Type B pancreatic cell (in vitro differentiated cells): ENCODE measurements at regions not wholly inside any gene's neighbourhood (a gene's known extent, or its start where the extent isn't known, plus 50 kb on each side); places are given as distances from the start of the nearest gene placed in this dataset.

Experiments
- DNase-seq: peaks from one replicate; pipeline ENCODE4 v3.0.0; 2021; ENCODE audit warnings: mixed read lengths; ENCODE audit not compliant: unreplicated experiment; ENCODE audit errors: extremely low spot score
- H3K27ac Mint-ChIP-seq: 2 replicates; pipeline ENCODE4 v1.8.0; 2021; ENCODE audit warnings: mild to moderate bottlenecking, mixed read lengths
- H3K27me3 Mint-ChIP-seq: 2 replicates; pipeline ENCODE4 v1.8.0; 2021; ENCODE audit warnings: mixed read lengths
- H3K36me3 Mint-ChIP-seq: 2 replicates; pipeline ENCODE4 v1.8.0; 2021; ENCODE audit warnings: mixed read lengths
- H3K4me1 Mint-ChIP-seq: one replicate; pipeline ENCODE4 v1.8.0; 2021; ENCODE audit warnings: mixed read lengths; ENCODE audit not compliant: unreplicated experiment
- H3K4me3 Mint-ChIP-seq: 2 replicates; pipeline ENCODE4 v1.8.0; 2021; ENCODE audit warnings: mild to moderate bottlenecking, mixed read lengths
- H3K9me3 Mint-ChIP-seq: 2 replicates; pipeline ENCODE4 v1.8.0; 2021; ENCODE audit warnings: mixed read lengths
- TF ChIP-seq, protein P1 (sequence below): fragments of 200-600 bp; sonication (generic); conservative IDR thresholded peaks from 2 replicates; pipeline ENCODE4 v1.5.0; 2021; ENCODE audit warnings: antibody characterized with exemption, mild to moderate bottlenecking

- Mint-ChIP-seq H3K4me1 (peaks cover 29% of the 10 kb centered on the region), H3K4me3 (no peak overlapping the region), H3K27me3 (peaks cover 25% of the 10 kb centered on the region), H3K27ac (no peak overlapping the region), H3K36me3 (peaks cover 3% of the 10 kb centered on the region), H3K9me3 (no peaks in the 10 kb centered on the region)
- TF ChIP-seq, protein P1, sequence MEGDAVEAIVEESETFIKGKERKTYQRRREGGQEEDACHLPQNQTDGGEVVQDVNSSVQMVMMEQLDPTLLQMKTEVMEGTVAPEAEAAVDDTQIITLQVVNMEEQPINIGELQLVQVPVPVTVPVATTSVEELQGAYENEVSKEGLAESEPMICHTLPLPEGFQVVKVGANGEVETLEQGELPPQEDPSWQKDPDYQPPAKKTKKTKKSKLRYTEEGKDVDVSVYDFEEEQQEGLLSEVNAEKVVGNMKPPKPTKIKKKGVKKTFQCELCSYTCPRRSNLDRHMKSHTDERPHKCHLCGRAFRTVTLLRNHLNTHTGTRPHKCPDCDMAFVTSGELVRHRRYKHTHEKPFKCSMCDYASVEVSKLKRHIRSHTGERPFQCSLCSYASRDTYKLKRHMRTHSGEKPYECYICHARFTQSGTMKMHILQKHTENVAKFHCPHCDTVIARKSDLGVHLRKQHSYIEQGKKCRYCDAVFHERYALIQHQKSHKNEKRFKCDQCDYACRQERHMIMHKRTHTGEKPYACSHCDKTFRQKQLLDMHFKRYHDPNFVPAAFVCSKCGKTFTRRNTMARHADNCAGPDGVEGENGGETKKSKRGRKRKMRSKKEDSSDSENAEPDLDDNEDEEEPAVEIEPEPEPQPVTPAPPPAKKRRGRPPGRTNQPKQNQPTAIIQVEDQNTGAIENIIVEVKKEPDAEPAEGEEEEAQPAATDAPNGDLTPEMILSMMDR, result no peak
- no peak for DNase-seq
These were observed 138.4 kb upstream of the STX18 start for GRCh38 chr4:4680243-4680642.

DNA sequence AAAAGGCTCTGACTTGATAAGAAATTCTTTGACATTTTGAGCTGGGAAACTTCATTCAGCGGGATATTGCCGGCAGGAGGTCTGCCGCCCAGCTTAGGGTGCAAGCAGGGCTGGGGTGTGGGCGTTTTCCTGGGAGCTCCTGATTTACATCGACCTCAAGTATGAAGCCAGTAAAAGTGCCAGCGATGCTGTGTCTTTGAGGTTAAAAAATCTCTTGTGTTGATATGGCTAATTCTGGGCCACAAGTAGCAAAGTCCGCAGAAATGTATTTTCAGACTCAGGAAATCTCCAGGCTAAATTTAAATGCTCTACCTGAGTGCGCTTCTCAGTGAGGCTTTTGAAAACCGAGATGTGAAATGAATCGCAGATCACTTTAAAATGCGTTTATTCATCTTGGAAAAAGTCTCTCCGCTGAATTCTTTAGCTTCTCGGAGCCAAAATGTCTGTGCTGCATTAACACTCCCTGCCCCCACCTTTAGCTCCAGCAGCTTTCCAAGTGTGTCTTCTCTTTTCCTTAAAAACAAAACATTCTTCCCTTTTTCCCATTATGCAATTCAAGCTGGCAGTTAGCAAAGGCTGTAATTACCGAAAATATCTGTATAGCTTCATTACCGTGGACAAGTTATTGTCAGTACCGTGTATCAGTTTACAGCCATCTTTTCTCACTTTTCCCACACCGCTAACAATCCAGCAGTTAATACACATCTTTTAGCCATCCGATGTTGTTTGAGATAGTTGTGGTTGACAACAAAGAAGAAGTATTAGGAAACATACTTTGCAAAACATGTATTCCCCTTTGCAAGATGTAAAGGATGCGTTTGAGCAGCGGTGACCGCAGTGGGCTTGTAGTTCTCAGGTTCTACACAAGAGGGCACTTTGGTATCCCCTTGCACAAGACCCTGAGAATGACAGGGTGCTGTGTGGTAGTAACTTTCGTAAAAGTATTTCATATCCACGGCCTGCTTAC, 136.0 kb upstream of the STX18 start:
- H3K4me3 Mint-ChIP-seq, result peak overlapping the region; percentile 71
- TF ChIP-seq, protein P1, result peak; percentile 86
- peak overlapping the region; percentile 6 for H3K27ac Mint-ChIP-seq
- peaks cover 37% of the 10 kb centered on the region for H3K4me1 Mint-ChIP-seq
- peaks cover 28% of the 10 kb centered on the region for H3K27me3 Mint-ChIP-seq
- H3K9me3 Mint-ChIP-seq, result peaks cover 4% of the 10 kb centered on the region
- peaks cover 9% of the 10 kb centered on the region for H3K36me3 Mint-ChIP-seq
- no peak for DNase-seq

- H3K36me3 Mint-ChIP-seq, result peaks cover 9% of the 10 kb centered on the region
- H3K27ac Mint-ChIP-seq, result no peak overlapping the region
- TF ChIP-seq, protein P1, result no peak
- peaks cover 25% of the 10 kb centered on the region for H3K27me3 Mint-ChIP-seq
- H3K9me3 Mint-ChIP-seq, result peaks cover 4% of the 10 kb centered on the region
- peak overlapping the region; percentile 0 for H3K4me3 Mint-ChIP-seq
- peaks cover 44% of the 10 kb centered on the region for H3K4me1 Mint-ChIP-seq
- no peak for DNase-seq
These were observed 133.8 kb upstream of the STX18 start for GRCh38 chr4:4675641-4676040.

- H3K4me3 Mint-ChIP-seq, result peak overlapping the region; percentile 0
- H3K4me1 Mint-ChIP-seq, result peaks cover 44% of the 10 kb centered on the region
- peaks cover 4% of the 10 kb centered on the region for H3K9me3 Mint-ChIP-seq
- peaks cover 25% of the 10 kb centered on the region for H3K27me3 Mint-ChIP-seq
- TF ChIP-seq, protein P1, result no peak
- peaks cover 9% of the 10 kb centered on the region for H3K36me3 Mint-ChIP-seq
- H3K27ac Mint-ChIP-seq, result no peak overlapping the region
- no peak for DNase-seq
These were observed 133.3 kb upstream of the STX18 start for GRCh38 chr4:4675051-4675581.

GRCh38 chr4:4673070-4673469, 131.2 kb upstream of the STX18 start:
- Mint-ChIP-seq H3K36me3 (peaks cover 9% of the 10 kb centered on the region), H3K9me3 (peaks cover 4% of the 10 kb centered on the region), H3K4me1 (peaks cover 48% of the 10 kb centered on the region), H3K27ac (no peak overlapping the region), H3K27me3 (peaks cover 20% of the 10 kb centered on the region), H3K4me3 (peak overlapping the region; percentile 1)
- DNase-seq, result no peak
- TF ChIP-seq, protein P1, result no peak
